K562 (cell line): ENCODE measurements at regions not wholly inside any gene's neighbourhood (a gene's known extent, or its start where the extent isn't known, plus 50 kb on each side); places are given as distances from the start of the nearest gene placed in this dataset.

Experiments
- E2F5 ChIP-seq: sonication (generic); formaldehyde crosslinking; IDR thresholded peaks from 2 replicates; pipeline ENCODE4 v1.8.0; 2022; ENCODE audit warnings: mild to moderate bottlenecking, missing genetic modification reagents
- FOXJ2 ChIP-seq: fragments of 200-800 bp; sonication (Bioruptor generic); IDR thresholded peaks from 2 replicates; pipeline ENCODE4 v1.6.1; 2016; ENCODE audit warnings: missing genetic modification characterization, missing compliant biosample characterization
- GTF2E2 ChIP-seq: fragments of 200-800 bp; sonication (Bioruptor generic); IDR thresholded peaks from 2 replicates; pipeline ENCODE4 v1.6.1; 2016; ENCODE audit warnings: missing genetic modification characterization, missing compliant biosample characterization
- KAT8 ChIP-seq: fragments of 450-650 bp; IDR thresholded peaks from 2 replicates; pipeline ENCODE4 v1.6.1; 2016; ENCODE audit warnings: low read depth, mild to moderate bottlenecking
- SMARCB1 ChIP-seq: IDR thresholded peaks from 2 replicates; pipeline ENCODE4 v1.6.1; 2011; ENCODE audit warnings: improper control_type of control experiment, low read depth; ENCODE audit not compliant: insufficient read length
- ZNF23 ChIP-seq: fragments of 250-450 bp; sonication (Bioruptor Pico); IDR thresholded peaks from 2 replicates; pipeline ENCODE4 v1.4.0; 2020; ENCODE audit warnings: mild to moderate bottlenecking
- TF ChIP-seq, protein P1 (sequence below): fragments of 450-650 bp; IDR thresholded peaks from 2 replicates; pipeline ENCODE4 v1.6.1; 2016; ENCODE audit warnings: low read depth
- TF ChIP-seq, protein P2 (sequence below): fragments of 450-650 bp; IDR thresholded peaks from 2 replicates; pipeline ENCODE4 v1.6.1; 2014; ENCODE audit warnings: low read depth, mild to moderate bottlenecking, moderate library complexity, borderline replicate concordance

DNA sequence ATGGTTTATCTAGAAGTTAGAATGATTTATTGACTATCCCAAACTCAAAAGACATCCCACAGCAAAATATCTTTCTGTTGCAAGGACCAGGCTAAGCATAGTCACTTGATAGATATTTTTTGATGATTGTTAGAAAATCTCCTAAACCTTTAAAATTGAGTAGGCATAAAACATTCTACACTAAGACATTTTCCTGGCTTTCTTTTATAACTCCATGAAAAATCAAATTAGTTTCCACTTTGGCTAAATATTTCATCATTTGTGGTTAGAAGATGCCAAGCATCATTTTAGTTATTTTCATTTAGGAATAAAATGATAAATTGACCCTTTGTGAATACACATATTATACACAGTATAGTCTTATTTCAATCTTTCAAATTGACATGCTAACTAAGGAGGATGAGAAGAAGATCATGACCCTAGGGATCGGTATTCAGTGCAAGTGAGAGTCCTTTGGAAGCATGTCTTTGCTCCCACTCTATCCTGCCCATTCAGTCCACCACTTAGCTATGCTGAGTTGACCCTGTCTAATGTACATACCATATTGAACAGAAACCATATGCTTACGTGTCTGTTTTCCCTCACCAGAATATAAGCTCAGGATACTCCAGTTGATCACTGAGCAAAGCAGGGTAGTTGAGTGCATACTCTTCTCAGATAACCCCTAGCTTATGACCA, 136.6 kb upstream of the OTUD4 start (continued):
- TF ChIP-seq, protein P1, sequence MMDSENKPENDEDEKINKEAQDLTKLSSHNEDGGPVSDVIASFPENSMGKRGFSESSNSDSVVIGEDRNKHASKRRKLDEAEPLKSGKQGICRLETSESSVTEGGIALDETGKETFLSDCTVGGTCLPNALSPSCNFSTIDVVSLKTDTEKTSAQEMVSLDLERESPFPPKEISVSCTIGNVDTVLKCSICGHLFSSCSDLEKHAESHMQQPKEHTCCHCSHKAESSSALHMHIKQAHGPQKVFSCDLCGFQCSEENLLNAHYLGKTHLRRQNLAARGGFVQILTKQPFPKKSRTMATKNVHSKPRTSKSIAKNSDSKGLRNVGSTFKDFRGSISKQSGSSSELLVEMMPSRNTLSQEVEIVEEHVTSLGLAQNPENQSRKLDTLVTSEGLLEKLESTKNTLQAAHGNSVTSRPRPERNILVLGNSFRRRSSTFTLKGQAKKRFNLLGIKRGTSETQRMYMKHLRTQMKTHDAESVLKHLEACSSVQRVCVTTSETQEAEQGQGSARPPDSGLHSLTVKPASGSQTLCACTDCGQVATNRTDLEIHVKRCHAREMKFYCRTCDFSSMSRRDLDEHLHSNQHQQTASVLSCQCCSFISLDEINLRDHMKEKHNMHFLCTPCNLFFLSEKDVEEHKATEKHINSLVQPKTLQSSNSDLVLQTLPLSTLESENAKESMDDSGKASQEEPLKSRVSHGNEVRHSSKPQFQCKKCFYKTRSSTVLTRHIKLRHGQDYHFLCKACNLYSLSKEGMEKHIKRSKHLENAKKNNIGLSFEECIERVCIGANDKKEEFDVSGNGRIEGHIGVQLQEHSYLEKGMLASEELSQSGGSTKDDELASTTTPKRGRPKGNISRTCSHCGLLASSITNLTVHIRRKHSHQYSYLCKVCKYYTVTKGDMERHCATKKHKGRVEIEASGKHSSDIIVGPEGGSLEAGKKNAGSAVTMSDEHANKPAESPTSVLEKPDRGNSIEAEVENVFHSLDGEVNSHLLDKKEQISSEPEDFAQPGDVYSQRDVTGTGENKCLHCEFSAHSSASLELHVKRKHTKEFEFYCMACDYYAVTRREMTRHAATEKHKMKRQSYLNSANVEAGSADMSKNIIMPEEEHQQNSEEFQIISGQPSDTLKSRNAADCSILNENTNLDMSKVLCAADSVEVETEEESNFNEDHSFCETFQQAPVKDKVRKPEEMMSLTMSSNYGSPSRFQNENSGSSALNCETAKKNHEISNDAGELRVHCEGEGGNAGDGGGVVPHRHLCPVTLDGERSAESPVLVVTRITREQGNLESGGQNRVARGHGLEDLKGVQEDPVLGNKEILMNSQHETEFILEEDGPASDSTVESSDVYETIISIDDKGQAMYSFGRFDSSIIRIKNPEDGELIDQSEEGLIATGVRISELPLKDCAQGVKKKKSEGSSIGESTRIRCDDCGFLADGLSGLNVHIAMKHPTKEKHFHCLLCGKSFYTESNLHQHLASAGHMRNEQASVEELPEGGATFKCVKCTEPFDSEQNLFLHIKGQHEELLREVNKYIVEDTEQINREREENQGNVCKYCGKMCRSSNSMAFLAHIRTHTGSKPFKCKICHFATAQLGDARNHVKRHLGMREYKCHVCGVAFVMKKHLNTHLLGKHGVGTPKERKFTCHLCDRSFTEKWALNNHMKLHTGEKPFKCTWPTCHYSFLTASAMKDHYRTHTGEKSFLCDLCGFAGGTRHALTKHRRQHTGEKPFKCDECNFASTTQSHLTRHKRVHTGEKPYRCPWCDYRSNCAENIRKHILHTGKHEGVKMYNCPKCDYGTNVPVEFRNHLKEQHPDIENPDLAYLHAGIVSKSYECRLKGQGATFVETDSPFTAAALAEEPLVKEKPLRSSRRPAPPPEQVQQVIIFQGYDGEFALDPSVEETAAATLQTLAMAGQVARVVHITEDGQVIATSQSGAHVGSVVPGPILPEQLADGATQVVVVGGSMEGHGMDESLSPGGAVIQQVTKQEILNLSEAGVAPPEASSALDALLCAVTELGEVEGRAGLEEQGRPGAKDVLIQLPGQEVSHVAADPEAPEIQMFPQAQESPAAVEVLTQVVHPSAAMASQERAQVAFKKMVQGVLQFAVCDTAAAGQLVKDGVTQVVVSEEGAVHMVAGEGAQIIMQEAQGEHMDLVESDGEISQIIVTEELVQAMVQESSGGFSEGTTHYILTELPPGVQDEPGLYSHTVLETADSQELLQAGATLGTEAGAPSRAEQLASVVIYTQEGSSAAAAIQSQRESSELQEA: no peak
- TF ChIP-seq, protein P2, sequence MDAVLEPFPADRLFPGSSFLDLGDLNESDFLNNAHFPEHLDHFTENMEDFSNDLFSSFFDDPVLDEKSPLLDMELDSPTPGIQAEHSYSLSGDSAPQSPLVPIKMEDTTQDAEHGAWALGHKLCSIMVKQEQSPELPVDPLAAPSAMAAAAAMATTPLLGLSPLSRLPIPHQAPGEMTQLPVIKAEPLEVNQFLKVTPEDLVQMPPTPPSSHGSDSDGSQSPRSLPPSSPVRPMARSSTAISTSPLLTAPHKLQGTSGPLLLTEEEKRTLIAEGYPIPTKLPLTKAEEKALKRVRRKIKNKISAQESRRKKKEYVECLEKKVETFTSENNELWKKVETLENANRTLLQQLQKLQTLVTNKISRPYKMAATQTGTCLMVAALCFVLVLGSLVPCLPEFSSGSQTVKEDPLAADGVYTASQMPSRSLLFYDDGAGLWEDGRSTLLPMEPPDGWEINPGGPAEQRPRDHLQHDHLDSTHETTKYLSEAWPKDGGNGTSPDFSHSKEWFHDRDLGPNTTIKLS: no peak
- TF ChIP-seq FOXJ2 (tag) (no peak), ZNF23 (CRISPR knock-in tag) (no peak), E2F5 (CRISPR knock-in tag) (no peak), SMARCB1 (no peak), GTF2E2 (tag) (no peak), KAT8 (no peak)
